NB4 (cell line): ENCODE measurements at regions not wholly inside any gene's neighbourhood (a gene's known extent, or its start where the extent isn't known, plus 50 kb on each side); places are given as distances from the start of the nearest gene placed in this dataset.

Experiments used
- DNase-seq: peaks from one replicate; pipeline ENCODE4 v3.0.0; 2010; ENCODE audit warnings: low read depth
- H3K4me3 ChIP-seq: one replicate; pipeline ENCODE4 v1.5.1; 2011; ENCODE audit warnings: mild to moderate bottlenecking, low read depth, low read length, moderate library complexity
- MYC ChIP-seq: IDR thresholded peaks from 2 replicates; pipeline ENCODE4 v1.6.1; 2011; ENCODE audit warnings: low read depth, low read length
- POLR2A ChIP-seq: IDR thresholded peaks from 2 replicates; pipeline ENCODE4 v1.6.1; 2011; ENCODE audit warnings: mild to moderate bottlenecking; ENCODE audit not compliant: insufficient read length; ENCODE audit errors: extremely low read depth
- TF ChIP-seq, protein P1 (sequence below): IDR thresholded peaks from one replicate; pipeline ENCODE4 v1.5.1; 2012; ENCODE audit warnings: low read depth, low read length
- TF ChIP-seq, protein P2 (sequence below): IDR thresholded peaks from 2 replicates; pipeline ENCODE4 v1.6.1; 2011; ENCODE audit warnings: low read depth, low read length

DNA sequence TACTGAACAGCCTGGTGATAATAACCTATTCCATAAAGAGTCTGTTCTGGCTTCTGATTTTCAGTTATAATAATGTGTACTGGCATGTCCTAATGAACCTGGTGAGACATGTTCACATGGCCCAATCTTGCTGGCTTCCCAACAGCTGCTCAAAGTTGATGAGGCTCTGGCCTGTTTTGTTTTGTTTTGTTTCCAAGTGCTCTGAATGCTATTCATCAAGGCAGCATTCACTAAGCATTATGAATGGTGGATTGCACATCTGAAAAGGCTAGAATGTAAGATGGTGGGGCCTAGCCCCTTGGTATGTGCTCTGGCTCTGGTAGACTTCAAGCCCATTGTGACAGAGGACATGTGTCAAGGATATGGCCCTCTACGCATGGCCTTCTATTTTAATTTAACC is 388.5 kb downstream of the PSAT1 start:
- TF ChIP-seq, protein P1, sequence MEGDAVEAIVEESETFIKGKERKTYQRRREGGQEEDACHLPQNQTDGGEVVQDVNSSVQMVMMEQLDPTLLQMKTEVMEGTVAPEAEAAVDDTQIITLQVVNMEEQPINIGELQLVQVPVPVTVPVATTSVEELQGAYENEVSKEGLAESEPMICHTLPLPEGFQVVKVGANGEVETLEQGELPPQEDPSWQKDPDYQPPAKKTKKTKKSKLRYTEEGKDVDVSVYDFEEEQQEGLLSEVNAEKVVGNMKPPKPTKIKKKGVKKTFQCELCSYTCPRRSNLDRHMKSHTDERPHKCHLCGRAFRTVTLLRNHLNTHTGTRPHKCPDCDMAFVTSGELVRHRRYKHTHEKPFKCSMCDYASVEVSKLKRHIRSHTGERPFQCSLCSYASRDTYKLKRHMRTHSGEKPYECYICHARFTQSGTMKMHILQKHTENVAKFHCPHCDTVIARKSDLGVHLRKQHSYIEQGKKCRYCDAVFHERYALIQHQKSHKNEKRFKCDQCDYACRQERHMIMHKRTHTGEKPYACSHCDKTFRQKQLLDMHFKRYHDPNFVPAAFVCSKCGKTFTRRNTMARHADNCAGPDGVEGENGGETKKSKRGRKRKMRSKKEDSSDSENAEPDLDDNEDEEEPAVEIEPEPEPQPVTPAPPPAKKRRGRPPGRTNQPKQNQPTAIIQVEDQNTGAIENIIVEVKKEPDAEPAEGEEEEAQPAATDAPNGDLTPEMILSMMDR: no peak
- TF ChIP-seq, protein P2, sequence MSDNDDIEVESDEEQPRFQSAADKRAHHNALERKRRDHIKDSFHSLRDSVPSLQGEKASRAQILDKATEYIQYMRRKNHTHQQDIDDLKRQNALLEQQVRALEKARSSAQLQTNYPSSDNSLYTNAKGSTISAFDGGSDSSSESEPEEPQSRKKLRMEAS: no peak
- TF ChIP-seq POLR2A (no peak), MYC (no peak)
- DNase-seq: no peak
- no peak overlapping the region for H3K4me3 ChIP-seq

DNA sequence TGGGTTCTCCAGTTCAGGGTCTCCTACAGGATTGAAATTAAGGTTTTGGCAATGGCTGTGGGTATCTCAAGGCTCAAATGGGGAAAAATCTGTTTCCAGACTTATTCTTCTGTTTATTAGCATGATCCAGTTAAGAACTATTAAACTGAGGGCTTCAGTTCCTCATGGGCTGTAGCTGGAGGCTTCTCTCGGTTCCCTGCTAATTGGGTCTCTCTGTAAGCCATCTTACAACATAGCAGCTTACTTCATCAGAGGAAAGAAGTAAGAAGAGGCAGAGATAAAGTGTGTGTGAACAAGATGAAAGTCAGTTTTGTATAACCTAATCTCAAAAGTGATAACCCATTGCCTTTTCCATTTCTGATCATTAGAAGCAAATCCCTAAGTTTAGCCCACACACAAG is 391.9 kb downstream of the PSAT1 start:
- no peak overlapping the region for H3K4me3 ChIP-seq
- TF ChIP-seq, protein P2: no peak
- TF ChIP-seq POLR2A: no peak
- no peak for DNase-seq

DNA sequence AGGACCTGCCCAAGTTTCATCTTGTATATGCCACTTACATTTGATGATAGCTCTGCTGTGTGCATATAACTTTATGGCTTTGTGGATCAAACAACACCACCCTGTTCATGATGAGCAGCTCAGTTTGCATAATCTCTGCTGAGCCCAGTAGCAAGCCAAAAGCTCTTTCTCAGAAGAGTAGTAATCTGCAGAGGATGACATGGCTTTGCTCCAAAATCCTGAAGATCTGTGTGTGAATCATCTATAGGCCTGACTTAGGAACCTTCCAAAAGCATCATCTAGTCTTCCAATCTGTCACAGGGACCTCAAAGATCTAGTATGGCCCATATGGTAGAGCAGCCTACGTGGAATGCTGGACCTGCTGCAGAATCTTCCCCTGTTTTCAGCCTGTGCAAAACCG is 394.6 kb downstream of the PSAT1 start:
- TF ChIP-seq, protein P2: no peak
- TF ChIP-seq MYC (no peak), POLR2A (no peak)
- TF ChIP-seq, protein P1: no peak
- H3K4me3 ChIP-seq: no peak overlapping the region
- no peak for DNase-seq

DNA sequence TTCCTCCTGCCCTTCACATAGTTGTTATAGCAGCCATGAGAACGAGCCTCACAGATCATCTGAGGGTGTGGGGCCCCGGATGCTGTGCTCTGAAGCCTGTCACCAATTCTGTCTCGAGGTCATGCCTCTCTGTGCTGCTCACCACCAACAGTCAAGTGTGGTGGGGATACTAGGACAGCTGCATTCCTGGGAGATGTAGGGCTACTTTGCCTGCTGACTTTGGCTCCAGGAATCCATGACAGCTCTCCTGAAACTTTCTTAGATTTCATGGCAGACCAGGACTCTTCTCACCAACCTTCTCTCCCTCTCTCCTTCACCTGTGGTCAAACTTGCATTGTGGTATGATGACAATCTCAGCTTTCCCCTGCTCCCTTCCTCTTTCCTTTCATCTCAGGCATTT is 395.9 kb downstream of the PSAT1 start:
- no peak overlapping the region for H3K4me3 ChIP-seq
- no peak for TF ChIP-seq MYC
- no peak for DNase-seq

DNA sequence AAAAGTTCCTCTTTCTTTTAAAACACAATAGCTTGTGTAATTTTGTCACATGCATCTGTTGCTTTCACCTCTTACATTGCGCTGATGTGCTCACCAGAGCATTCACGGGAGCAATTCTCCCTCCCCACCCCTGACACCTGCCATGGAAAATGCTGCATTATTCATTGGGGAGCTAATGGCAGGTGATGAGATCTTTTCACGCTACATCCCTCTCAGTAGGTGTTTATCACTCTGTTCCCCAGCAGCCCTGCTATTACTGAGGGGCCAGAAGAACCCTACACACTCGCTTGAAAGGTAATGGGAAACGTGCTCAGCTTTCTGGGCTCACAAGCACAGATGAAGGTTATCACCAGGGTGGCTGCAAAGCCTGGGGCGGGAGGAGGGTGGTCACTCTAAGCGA is 398.0 kb downstream of the PSAT1 start:
- H3K4me3 ChIP-seq: no peak overlapping the region
- TF ChIP-seq, protein P2: no peak
- TF ChIP-seq, protein P1: no peak
- no peak for TF ChIP-seq POLR2A
- no peak for TF ChIP-seq MYC
- no peak for DNase-seq

DNA sequence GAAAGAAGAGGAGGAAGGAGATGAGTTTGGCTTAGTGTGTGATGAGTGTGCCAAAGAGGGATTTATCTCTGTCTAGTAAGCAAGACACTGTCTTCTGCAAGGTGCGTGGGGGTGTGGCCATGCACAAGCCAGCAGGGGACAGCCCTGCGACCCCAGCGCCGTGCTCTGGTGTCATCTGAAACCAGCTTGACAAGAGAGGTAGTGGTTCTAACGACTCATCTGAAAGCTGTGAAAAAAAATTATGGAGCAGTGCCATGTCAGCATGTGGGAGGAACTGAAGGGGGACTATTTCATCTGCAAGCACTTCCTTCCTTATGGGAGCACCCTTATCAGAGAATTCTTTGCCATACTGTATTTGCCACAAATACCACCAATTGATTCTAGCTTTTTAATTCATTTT is 398.6 kb downstream of the PSAT1 start:
- TF ChIP-seq POLR2A (no peak), MYC (no peak)
- TF ChIP-seq, protein P2: no peak
- TF ChIP-seq, protein P1: no peak
- H3K4me3 ChIP-seq: no peak overlapping the region
- peak; percentile 3 for DNase-seq

DNA sequence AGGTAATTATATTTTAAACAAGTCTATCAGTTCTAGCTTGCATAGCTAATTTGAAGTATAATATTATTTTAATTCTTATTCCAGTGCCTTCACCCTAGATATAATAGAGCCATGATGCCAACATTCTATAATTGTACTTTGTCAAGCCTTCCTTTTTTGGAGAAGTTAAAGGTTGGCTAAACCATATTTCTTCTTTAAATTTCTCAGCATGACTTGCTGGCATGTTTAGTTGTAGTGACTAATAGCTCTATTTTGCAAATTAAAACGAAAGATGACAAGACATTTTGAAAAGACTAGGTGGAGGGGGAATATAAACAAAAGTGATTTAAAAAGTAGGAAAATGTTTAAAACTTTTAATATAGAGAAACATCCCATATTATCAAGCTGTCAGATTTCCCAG is 400.7 kb downstream of the PSAT1 start:
- TF ChIP-seq MYC (no peak), POLR2A (no peak)
- TF ChIP-seq, protein P2: no peak
- TF ChIP-seq, protein P1: no peak
- no peak overlapping the region for H3K4me3 ChIP-seq
- no peak for DNase-seq
